Stimulated activated CD4-positive, alpha-beta T cell treated with anti-CD3 and anti-CD28 coated beads, Interleukin-2, amount 100 ng/mL, for 48 hours (primary cell): ENCODE measurements at regions not wholly inside any gene's neighbourhood (a gene's known extent, or its start where the extent isn't known, plus 50 kb on each side); places are given as distances from the start of the nearest gene placed in this dataset.
"Not testable (repeated sequence)": the region's sequence is repeated elsewhere in the genome, so short reads cannot be mapped to it uniquely, and the experiment has no call there.

ENCODE experiments used
- DNase-seq, 2 donors: peaks; one replicate each; pipeline ENCODE4 v3.0.0-alpha.2; 2020

DNA sequence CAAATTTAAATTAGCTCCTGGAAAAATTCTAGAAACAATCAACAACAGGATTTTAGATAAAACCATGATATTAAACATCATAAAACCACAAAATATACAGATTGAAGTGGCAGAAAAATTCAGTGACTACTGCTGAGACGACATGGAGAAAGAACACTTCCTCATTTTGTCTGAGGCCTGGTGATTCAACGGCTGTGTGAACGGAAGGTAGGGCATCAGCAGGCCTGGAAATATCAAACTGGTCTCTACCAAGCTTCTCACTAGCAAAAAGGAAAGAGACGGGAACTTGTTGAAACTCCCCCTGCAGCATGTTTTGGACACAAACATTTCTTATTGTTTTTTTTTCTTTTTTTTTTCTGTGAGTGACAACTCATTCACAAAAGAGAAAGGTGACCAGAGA is 58.0 kb upstream of the AHI1 start:
- no peak for DNase-seq

DNA sequence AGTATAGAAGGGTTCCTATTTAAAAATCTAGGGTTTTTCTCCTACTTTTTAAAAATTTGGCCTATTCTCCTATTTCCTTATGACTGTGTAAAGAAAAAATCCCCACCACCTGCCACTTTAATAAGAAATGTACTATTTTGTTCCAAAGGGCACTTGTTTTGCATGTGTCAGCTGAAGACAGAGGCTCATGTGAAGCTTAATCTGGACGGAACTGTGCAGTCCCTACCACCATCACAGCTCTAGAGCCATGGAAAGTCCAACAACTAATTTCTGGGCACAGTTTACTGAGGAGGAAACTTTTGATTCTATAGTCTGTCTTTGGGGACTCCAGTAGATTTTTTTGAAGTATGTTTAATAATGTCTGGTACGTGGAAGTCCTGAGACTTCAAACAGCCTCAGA is 60.0 kb upstream of the AHI1 start:
- no peak for DNase-seq

DNA sequence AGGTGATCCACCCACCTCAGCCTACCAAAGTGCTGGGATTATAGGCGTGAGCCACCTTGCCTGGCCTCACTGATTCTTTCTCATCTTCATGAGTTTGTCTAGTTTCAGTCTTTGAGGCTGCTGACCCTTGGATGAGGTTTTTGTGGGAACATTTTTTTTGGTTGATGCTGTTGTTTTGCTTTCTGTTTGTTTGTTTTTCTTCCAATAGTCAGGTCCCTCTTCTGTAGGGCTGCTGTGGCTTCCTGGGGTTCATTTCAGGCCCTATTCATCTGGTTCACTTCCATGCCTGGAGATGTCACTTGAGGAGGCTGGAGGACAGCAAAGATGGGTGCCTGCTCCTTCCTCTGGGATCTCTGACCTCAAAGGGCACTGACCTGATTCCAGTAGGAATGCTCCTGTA is 68.1 kb upstream of the AHI1 start:
- not testable (repeated sequence) for DNase-seq

GRCh38 chr6:135566311-135567068 is 69.0 kb upstream of the AHI1 start:
- no peak for DNase-seq

GRCh38 chr6:135567375-135568083 is 70.0 kb upstream of the AHI1 start:
- DNase-seq = no peak

DNA sequence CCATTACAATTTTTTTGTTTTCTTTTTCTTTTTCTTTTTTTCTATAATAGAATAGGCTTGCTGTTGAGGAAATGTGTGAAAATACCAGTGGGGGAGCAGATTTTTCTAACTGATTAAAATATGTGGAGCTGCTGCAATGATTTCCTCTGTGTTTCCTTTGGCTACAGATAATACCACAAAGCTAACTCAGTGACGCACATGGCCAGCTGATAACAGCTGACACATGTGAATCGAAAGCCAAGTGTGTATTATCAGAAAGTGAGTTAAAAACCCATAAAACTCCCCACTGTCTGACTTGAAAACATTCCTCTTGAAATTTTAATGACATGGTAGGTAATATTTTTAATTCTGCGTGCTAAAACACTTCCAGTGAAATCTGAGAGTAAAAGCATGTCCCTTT is 70.8 kb upstream of the AHI1 start:
- no peak for DNase-seq

GRCh38 chr6:135572051-135572450 is 74.5 kb upstream of the AHI1 start:
- DNase-seq = no peak

DNA sequence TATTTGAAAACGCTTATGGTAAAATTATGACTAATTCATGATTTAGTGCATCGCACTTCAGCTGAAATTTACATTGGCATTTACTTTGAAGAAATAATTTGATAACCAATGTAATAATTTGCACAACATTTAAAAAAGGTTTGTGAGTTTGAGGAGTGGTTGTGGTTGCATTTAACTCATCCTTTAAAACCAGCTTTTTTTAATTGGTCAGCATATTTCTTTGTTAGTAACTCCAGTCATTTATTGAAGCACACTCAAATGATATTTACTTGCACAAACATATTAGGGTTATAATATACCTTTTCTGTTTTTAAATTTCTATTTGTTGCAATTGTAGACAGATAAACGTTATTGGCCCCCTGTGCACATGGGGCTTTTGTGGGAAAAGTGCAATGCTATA is 78.1 kb upstream of the AHI1 start:
- no peak for DNase-seq

DNA sequence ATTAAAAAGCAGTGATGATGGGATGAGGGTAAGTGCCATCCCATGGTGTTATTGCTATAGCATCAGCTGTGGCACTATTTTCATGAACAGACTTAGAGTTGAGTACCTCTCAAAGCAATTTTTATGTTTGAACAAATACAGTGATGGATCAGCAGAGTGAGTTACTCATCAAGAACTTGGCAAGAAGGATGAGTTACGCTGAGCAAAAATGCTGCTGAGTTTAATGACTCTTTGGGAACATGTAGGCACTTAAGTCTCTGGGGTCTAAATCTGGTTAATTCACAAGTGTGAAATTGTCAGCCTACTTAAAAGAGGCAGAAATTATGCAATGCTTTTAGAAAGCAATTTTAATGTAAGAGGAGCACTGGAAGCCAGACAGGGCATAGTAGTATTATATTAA is 78.5 kb upstream of the AHI1 start:
- no peak for DNase-seq

GRCh38 chr6:135577059-135577538 is 79.6 kb upstream of the AHI1 start:
- no peak for DNase-seq

GRCh38 chr6:135578976-135579375 is 81.4 kb upstream of the AHI1 start:
- no peak for DNase-seq

DNA sequence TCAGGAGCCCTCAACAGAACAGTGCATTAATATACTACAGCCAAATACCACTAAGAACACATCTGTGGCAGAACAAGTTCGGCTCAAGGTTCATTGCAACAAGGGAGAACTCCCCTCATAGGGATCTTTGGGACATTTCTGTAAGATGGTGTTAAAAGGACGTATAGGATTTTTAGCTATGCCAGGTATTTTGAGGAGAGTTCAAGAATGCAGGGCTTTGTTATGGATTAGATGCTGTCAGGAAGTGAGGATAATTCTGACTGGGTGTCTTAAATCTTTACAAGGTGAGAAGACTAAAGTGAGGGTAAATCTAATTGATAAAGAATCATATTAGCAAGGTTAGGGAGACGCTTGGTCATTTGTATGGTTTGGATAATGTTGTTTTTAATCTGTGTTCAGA is 83.7 kb upstream of the AHI1 start:
- no peak for DNase-seq

- DNase-seq = no peak
Measured at GRCh38 chr6:135583256-135583761, 85.8 kb upstream of the AHI1 start.

DNA sequence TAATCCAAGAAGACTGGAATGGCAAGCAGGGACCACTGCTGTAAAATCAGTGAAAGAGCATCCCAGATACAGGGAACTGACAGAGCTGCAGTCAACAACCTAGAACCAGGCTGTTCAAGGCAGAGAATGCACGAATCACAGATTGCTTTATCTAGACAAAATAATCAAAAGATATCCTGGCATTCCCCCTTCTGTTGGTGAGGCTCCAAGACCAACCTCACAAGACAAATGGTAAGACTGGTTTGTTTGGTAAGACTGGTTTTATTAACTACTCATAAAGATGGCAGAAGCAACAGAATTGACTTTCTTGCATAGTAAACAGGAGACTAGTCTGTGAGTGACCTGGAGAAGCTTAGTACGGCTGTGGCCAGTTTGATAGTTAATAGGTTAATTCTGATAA is 88.8 kb upstream of the AHI1 start:
- DNase-seq = no peak

- DNase-seq = no peak
Measured at GRCh38 chr6:135586844-135587243, 89.3 kb upstream of the AHI1 start.

DNA sequence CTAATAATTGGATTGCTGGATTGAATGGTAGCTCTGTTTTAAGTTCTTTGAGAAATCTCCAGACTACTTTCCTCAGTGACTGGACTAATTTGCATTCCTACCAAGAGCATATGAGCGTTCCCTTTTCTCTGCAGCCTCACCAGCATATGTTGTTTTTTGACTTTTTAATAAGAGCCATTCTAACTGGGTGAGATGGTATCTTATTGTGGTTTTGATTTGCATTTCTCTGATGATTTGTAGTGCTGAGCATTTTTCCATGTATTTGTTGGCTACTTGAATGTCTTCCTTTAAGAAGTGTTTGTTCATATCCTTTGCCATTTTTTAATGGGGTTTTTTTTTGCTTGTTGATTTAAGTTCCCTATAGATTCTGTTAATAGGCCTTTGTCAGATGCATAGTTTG is 94.7 kb upstream of the AHI1 start:
- DNase-seq = no peak

- DNase-seq = no peak
Measured at GRCh38 chr6:135594000-135594399, 96.5 kb upstream of the AHI1 start.

GRCh38 chr6:135600086-135600702 is 102.7 kb upstream of the AHI1 start:
- no peak for DNase-seq

DNA sequence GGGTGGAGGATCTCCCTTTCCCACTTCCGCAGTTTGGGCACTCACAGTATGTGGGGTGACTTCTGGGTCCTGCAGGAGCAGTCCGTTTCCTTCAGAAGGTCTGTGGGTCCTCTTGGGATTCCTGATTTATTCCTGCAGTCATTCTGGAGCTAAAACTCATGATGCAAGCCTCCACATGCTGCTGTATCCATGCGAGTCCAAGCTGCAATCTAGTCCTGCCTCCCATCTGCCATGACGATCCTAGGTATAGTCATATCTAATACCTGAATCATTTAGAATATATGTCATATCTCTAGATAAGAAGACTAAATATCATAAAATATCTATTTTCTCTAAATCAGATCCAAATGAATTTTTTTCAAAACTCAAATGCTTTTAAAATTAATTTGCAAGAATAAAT is 103.4 kb upstream of the AHI1 start:
- no peak for DNase-seq

- no peak for DNase-seq
Measured at GRCh38 chr6:135601857-135602256, 104.3 kb upstream of the AHI1 start.

DNA sequence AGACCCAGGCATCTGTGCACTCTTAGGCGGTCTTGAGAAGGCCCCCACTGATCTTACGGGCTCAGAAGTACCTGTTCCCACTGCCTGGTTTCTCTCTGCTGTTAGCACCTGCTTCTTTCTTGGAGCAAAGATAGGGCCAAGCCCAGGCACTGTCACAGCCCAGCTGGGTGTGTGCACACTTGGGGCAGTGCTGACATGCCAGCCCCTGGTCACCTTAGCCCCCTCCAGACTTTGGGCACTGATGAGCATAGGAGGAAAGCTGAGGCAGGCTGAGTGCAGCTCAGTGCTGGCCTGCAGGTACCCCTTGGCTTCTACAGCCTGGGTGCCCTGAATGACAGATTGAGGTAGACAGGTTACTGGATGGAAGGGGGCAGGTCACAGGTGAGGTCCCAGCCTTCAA is 105.7 kb upstream of the AHI1 start:
- DNase-seq = no peak

DNA sequence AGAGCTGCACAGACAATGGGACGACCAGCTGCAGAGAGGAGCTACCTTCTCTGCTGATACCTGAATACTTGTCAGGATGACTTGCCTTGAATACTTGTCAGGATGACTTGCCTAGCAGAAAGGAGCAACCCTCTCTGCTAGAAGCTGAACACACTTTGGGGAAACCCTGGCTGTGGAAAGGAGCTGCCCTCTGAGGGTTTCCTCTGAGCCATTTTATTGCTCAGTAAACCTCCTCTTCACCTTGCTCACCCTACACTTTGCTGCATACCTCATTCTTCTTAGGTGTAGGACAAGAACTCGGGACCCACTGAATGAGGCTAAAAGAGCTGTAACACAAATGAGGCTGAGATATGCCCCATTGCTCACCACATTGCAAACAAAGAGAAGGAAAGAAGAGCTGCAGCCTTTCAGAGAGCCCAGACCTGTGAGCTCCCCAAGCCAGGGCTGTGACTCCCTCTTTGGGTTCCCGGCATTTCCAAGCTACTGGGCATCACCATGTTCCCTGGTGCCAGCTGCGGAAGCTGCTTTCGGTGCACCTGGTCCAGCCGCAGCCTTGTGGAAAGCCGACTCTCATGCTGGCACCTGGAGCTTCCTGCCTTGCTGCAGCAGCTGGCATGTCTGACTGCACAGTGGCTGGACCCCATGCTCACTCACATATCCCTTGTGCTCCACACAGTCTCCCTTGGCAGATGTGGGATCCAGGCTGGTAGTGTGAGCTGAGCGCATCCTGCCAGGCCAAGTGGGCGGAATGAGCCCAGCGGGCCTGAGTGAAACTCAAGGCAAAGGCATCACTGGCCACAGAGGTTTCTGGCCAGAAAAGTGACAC is 106.7 kb upstream of the AHI1 start:
- no peak for DNase-seq

- DNase-seq = no peak
Measured at GRCh38 chr6:135605278-135605790, 107.8 kb upstream of the AHI1 start.
